ENCODE measurements at regions not wholly inside any gene's neighbourhood (a gene's known extent, or its start where the extent isn't known, plus 50 kb on each side); places are given as distances from the start of the nearest gene placed in this dataset.
A peak's percentile ranks its signal among the peaks of the same experiment; 100 is the strongest.

DNA sequence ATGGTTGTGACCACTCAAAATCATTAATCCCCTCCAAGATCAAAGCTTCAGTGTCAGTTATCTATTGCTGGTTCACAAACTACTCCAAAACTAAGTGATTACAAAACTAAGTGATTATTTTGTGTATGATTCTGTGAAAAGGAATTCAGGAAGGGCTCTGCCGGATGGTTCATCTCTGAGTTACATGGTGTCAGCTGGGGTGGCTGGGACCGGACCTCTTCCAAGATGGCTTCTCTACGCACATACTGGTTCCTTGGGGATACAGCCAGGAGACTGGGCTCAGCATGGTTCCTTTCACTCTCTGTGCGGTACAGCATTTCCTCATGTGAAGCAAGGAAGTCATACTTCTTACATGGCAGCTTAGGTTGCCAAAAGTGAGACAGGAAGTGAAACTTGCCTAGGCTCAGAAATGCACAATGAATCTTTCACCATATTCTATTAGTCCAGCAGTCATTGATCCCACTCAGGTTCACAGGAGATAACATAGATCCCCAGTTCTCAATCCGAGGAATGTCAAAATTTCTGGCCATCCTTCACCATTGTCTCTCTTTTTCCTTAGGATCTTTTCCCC, 97.9 kb upstream of the IRX6 start:
- DNase-seq (ENCODE audit: low read depth) = no peak

DNA sequence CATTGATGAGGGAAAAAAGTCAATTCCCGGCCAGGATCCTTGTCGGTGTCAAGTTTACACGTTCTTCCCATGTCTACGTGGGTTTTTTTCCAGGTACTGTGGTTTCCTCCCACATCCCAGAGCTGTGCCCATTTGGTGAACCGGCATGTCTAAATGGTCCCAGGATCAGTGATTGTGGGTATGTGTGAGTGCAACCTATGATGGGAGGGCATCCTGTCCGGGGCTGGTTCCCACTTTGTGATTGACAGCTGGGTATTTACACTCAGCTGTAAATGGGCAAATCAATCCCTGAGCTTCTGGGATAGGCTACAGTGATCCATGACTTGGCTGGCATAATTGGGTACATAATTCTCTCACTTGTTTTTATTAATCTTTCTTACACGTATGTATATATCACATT, 91.2 kb upstream of the IRX6 start:
- no peak for DNase-seq (ENCODE audit: low read depth)

DNA sequence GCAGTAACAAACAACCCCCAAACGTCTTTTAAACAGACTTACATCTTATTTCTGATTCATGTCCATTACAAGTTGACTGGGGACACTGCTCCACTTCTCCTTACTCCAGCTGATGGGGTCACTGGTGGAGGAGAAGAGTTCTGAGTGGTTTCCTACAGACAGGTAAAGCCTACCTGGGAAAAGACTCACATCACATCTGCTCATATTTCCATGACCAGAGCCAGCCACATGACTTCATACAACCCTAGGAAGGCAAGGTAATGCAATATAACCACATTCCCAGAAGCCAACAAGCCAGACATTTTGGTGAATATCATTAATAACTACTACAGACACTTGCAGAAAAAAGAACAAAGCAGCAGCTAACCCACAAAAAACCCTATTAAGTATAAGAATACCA, 90.5 kb upstream of the IRX6 start:
- no peak for DNase-seq (ENCODE audit: low read depth)

DNA sequence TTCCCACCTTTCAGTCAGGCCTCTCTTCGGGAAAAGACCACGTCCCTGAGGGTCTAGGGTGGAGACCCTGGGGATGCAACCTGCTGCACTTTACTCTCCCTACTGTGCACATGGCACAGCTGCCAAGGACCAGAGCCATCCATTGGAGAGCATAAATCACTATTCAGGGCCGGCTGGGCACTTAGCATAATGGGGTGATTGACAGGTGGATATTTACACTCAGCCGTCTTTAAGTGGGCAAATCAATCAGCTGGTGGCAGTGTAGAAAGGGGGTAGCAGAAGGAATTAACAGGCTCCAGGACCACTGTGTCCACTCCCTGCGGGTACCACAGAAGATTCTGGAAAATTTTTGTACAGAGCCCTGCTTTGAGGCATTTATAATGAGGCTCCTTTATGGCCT, 87.3 kb upstream of the IRX6 start:
- DNase-seq (ENCODE audit: low read depth) = no peak

DNA sequence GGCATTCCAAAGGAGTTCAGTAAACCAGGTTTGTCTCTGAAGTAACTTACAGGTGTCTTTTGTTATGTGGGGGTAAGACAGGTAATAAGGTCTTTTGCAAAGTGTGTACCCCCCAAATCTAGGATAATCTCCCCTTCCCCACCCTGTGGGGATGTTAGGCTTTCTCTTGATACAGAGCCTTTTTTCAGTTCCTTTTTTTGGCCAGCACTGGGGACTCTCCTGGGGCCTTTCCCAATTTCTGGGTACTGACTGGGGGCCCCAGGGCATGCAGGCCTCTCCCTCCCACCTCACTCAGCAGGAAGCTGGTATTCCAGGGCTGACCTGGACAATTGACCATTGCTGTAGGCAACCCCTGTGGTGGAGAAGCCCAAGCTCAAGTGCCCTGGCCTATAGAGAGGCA, 84.3 kb upstream of the IRX6 start:
- no peak for DNase-seq (ENCODE audit: low read depth)

DNA sequence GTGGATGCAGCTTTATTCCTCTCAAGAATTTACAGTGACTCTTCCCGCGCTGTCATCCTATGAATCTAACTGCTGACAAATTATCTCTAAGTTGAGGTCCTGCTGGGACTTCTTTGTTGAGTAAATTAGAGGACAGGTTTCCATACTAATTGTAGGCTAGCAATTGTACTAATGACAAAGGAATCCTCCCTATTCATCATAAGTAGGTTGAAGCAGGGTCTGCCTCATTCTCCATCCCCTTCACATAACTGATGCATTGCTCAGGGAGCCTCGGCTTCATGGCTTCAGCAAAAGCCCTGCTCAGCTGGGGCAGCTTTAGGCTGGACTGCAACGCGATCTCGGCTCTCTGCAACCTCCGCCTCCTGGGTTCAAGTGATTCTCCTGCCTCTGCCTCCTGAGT, 83.1 kb upstream of the IRX6 start:
- DNase-seq (ENCODE audit: low read depth) = no peak

DNA sequence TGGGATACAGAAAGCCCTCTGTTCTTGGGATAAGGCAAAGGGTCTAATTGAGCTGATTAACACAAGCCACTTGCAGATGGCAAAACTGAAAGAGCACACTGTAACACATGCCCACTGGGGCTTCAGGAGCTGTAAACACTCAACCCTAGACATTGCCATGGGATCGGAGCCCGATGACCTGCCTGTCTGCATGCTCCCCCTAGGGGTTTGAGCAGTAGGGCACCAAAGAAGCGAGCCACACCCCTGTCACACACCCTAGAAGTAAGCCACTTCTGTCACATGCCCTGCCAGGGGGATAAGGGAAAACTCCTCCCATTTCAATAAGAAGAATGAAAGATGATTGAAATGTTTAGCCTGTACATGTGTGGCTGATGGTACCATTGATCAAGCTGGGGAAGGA, 81.3 kb upstream of the IRX6 start:
- DNase-seq (ENCODE audit: low read depth) = no peak

DNA sequence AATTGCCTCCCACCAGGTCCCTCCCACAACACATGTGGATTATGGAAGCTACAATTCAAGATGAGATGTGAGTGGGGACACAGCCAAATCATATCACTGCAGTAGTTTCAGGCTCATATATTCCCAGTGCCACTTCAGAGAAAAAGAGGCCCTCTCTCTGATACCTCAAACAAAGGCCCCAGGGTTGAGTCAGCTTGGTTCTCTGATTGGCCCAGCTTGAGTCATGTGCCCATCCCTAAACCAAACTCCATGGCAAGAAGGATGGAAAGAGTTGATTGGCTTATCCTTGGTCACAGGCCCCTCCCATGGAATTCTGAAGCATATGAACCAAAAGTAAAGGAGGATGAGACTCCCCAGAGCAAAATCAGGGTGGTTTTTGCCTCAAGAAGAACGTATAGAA, 75.9 kb upstream of the IRX6 start:
- no peak for DNase-seq (ENCODE audit: low read depth)

DNA sequence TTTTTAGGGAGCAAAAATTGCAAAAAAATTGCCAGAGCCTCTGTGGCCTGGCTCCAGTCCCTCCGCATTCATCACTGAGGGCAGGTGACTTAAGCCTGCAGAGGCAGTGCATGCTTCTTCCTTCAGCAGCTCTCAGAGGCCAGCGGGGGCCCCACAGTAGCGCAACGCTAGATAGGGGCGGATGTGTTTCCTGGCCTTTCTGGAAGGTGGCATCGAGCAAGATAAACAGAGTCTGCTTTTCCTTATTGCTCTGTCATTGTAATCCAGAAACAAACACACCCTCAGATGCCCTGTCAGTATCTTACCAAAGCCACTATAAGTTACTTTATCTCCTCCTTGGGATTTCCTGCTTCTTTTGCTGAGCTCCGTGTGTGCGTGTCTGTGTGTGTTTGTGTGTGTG, 75.5 kb upstream of the IRX6 start:
- no peak for DNase-seq (ENCODE audit: low read depth)

DNA sequence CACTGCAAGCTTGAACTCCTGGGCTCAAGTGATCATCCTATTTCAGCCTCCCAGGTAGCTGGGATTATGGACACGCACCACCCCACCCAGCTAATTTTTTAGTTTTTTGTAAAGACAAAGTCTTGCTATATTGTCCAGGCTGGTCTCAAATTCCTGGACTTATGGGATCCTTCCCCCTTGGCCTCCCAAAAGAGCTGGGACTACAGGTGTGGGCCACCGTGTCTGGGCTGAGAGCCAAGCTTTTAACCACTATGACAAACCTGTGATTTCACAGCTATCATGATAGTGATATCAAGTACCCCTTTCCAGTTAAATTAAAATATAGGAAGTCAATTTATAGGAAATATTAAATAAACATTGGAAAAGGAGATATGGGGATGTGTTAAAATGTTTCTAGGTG, 74.6 kb upstream of the IRX6 start:
- DNase-seq (ENCODE audit: low read depth) = no peak

DNA sequence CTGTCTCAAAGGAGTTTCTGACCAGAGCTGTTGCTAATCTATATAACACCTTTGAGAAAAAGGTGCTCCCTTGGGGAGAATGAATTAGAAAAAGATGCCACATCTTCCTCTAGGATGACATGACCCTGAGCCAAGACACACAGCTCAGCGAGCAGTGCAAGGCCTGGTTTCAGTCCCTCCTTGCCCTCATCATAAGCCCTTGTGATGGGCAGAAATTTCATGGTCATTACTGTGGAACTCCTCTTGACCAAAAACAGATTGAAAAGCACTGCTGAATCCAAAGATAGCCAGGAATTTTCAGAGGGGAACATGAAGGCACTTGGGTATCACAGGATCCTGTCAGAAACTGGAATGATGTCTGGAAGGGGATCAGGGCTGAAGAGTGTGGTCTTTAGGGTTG, 74.1 kb upstream of the IRX6 start:
- no peak for DNase-seq (ENCODE audit: low read depth)

DNA sequence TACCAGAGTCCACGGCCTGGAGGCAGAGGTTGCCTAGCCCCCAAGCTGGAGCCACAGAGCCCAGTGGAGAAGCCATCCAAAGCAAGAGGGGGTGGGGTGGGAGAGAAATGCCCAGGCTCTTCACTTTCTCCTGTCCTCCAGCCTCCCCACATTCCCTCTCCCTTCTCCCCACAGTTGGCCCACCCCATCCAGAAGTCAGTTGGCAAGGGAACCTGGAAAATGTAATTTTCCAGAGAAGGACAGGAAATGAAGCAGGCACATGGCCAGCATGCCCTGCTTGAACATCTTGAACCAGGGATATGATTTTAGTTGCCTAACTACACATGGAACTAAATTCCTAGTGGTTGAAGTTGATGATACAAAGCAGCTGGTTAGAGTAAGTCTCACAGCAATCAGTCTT, 73.3 kb upstream of the IRX6 start:
- peak; percentile 8 for DNase-seq (ENCODE audit: low read depth)

DNA sequence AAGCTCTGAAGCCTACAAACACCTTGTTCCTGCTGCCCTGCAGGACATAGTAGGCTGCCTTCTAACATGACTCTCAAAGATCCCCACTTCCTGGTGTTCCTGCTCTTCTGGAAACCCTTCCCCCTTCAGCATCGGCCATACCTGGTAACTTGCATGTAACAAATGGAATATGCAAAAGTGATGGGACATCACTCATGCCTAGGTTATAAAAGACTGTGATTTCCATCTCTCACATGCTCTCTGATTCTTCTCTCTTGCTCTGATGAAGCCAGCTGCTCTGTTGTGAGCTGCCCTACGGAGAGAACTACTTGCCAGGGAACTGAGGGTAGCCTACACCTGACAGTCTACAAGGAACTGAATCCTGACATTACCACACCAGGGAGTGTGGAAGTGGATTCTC, 72.9 kb upstream of the IRX6 start:
- DNase-seq (ENCODE audit: low read depth) = no peak

DNA sequence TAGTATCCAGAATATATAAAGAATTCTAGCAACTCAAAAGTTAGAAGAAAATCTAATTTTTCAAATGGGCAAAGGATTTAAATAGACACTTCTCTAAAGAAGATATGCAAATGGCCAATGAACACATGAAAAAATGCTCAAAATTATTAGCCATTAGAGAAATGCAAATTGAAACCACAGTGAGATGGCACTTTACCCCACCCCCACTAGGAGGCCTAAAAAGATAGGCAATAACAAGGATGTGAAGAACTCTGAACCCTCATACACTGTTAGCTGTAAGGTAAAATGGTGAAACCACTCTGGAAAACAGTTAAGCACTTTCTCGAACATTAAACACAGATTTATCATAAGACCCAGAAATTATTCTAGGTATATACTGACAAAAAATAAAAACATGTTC, 71.4 kb upstream of the IRX6 start:
- DNase-seq (ENCODE audit: low read depth) = no peak

DNA sequence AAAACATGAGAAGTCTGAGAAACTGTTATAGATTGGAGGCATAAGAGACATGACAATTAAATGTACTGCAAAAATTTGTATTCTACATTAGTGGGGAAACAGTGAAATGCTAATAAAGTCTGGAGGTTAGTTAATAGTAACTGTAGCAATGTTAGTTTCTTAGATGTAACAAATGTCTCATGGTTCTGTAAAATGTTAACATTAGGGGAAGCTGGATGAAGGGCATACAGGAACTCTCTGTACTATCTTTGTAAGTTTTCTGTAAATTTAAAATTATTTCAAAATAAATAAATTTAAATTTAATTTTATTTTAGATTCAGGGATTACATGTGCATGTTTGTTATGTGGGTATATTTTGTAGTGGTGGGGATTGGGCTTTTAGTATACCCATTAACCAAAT, 70.0 kb upstream of the IRX6 start:
- no peak for DNase-seq (ENCODE audit: low read depth)

DNA sequence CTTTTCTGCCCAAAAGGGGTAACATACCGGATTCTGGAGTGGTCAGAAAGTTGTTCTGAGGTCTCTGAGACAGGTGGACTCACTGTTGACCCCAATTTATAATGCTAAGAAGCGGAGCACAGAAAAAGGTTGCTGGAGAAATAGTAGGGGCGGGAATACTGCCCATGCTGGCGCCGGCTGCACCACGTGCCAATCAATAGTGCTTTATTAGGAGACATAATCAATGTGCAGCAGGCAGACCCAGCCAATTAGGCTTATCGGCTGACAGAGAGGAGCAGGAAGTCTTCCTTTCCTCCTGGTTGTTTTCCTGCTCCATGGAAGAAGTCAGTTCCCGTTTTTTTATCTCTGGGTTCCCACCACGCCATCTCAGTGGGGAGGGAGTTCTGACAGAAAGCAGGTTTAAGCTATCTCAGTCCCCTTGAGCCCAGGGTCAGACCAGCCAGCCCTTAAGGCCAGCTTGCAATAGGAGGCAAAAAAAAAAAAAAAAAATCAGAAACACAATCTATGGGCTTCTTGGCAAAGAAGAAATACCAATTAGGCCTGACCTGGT, 68.2 kb upstream of the IRX6 start:
- DNase-seq (ENCODE audit: low read depth) = no peak

DNA sequence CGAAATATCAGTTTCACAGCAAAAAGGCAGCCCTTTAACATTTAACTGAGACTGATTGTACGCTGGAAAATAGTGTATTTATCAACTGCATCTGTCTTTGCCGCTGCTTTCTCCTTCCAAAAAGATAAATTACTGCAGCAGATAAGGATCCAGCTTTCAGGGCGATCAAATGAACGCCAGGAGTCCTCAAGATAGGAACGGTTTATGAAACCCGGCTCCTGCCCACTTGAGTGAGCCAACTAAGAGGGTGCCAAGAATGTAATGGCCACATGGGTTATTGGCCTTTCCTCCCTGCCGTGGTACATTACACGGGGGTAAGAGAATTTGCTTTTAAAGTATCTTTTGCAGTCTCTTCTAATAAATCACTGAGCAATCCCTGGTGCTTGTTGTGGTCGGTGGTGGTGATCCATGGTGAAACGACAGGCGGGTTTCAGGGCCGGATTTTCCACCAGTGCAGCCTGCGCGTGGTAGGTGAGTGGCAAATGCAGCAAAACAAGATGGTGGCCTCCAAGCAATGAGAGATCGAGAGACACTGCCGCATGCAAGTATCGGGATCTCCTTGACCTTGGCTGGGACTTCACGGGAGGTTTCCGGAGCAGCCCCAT, 67.5 kb upstream of the IRX6 start:
- DNase-seq (ENCODE audit: low read depth) = no peak

DNA sequence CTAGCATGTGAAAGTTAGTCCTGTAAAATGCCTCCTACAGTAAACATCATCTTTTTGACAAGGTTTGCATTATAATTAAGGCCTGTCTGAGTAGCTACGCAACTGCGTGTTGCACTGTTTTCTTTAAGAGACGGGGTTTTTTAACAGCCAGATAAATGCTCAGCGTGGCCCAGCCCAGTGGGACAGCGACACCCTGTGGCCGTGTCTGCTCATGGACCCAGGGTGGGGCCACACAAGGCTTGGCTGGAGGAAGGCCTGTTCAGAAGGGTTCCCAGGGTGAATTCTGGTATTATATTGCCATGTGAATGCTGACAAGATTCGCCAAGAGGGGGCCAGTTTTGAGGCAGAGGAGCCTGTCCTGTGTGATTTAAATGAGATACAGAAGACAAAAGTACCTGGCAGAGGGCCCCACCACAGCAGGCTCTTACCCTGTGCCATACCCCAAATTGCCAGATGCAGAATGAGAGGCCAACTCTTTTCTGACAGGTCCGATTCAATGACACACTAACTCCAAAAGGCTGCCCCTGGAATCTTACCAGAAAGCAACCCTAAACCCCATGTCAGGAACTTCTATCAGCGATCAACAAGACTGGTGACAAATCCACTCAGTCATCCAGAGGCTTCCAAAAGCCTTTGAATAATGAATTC, 65.9 kb upstream of the IRX6 start:
- DNase-seq (ENCODE audit: low read depth) = no peak

DNA sequence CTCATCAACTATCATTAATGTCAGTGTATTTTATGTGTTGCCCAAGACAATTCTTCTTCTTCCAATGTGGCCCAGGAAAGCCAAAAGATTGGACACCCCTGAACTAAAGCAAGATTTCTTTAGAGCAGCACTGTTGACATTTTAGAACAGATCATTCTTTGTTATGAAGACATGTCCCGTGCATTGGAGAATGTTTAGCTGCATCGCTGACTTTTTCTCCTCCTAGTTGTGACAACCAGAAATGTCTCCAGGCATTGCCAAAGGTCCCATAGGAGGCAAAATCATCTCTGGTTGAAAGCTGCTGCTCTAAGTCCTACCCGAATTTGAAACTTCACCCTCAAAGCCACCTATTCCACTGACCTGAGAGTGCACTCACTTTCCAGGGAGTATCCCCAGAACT, 62.7 kb upstream of the IRX6 start:
- DNase-seq (ENCODE audit: low read depth) = no peak

DNA sequence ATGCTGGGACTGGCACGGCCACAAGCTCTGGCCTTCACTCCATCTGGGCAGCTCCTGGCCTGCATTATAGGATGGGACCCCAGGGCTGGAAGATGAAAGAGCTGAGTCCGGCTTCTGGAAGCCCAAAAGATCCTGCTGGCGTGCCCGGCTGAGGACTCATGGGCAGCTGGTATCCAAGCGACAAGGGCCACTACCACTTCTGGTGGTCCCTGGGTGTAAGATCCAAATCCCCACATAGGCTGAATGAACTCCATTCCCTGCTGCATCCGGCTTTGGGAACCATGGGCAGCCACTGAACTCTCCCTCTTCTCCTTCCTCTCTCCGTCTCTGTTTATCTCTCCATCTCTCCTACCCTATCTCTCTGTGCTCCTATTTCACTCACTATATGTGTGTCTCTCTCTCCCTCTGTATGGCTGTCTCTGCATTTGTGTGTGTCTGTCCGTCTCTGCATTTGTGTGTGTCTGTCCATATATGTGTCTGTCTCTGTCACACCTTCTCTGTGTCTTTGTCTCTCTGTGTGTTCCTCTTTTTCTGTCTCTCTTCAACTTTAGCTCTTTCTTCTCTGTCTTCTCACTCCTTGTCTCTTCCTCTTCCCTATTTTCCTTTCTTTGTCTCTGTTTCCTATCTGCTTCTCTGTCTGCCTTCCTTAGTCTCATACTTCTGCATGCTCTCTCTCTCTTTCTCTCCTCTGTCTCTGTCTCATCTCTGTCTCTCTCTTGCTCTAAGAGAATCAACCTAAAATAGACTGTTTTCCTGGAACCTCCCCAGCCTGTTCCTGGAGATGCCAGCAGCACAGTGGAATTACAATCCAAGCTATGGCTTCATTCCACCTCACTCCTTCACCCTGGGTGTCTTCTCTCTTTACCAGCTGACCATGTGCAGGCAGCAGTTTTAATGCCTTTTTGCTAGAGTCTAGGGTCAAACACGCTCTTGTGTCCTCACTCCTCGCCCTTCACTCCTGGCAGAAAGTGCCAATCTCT, 60.4 kb upstream of the IRX6 start:
- no peak for DNase-seq (ENCODE audit: low read depth)

DNA sequence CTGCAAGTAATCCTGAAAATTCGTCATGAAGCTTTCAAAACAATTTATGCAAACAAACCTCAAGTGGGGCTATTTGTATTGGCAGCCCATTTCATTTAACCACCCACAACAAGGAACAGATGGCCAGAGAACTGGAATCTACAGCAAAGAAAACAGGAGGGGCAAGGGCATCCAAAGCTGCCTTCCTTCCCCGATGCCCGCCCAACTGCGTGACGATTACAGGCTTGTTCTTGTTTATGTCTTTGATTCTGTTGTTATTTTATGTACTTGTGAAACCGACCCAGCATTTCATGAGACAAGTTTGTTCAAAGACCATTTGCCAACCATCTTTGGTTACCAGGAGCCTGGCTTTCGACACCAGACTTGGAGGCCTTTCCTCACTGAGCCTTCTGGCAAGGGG, 59.1 kb upstream of the IRX6 start:
- DNase-seq (ENCODE audit: low read depth) = no peak

DNA sequence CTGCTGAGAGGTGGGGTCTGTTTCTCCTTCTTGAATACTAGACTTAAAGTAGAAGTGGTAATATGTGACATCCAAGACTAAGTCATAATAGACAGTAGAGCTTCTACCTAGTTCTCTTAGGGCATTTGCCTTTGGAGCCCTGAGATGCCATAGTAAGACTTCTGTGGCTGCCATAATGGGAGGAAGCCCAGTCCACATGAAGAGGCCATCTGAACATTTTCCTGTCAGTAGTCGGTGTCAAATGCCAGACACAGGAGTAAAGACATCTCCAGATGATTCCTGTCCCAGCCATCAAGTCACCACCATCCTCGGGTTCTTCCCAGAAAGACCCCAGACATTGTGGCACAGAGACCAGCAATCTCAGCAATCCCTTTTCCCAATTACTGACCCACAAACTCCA, 58.1 kb upstream of the IRX6 start:
- DNase-seq (ENCODE audit: low read depth) = no peak

All from GM04503 (cell line).